ENCODE measurements at regions not wholly inside any gene's neighbourhood (a gene's known extent, or its start where the extent isn't known, plus 50 kb on each side); places are given as distances from the start of the nearest gene placed in this dataset.

DNA sequence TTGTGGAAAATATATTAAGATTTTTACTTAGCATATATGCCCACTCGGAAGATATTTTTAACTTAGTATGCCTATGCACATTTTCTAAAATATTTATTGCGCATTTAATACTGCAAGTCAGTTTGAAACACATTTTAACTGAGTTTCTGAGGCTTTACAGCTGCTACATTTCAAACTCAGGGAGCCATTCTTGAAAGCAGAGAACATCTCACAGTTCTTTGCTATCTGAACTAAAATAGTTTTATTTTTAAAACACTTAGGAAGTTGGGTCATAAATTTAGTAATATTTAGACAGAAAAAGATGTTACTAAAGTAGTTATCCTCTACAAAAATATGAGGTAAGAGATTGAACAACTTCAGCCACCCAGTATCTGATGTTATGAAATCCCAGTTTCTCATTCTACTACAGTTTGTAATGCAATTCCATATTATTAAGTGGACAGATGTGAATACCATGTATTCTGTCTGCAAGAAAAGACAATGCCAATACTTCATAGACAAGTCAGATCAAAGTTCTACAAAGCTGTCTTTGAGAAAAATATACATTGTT is 409.9 kb upstream of the EDIL3 start:
- H3K4me1 ChIP-seq (ENCODE audit: insufficient read depth, poor library complexity, severe bottlenecking) = no peaks in the 10 kb centered on the region
- DNase-seq (ENCODE audit: low spot score) (no peak), ATAC-seq (ENCODE audit: low read depth) (no peak)
- no peak overlapping the region for H3K27ac ChIP-seq (ENCODE audit: poor library complexity, severe bottlenecking)
- no peaks in the 10 kb centered on the region for H3K36me3 ChIP-seq (ENCODE audit: low read depth)
- H3K27me3 ChIP-seq (ENCODE audit: insufficient read depth, poor library complexity, severe bottlenecking) = peaks cover 13% of the 10 kb centered on the region
- H3K4me3 ChIP-seq (ENCODE audit: severe bottlenecking) = no peak overlapping the region
- no peaks in the 10 kb centered on the region for H3K9me3 ChIP-seq (ENCODE audit: severe bottlenecking)
- TF ChIP-seq, protein P1, sequence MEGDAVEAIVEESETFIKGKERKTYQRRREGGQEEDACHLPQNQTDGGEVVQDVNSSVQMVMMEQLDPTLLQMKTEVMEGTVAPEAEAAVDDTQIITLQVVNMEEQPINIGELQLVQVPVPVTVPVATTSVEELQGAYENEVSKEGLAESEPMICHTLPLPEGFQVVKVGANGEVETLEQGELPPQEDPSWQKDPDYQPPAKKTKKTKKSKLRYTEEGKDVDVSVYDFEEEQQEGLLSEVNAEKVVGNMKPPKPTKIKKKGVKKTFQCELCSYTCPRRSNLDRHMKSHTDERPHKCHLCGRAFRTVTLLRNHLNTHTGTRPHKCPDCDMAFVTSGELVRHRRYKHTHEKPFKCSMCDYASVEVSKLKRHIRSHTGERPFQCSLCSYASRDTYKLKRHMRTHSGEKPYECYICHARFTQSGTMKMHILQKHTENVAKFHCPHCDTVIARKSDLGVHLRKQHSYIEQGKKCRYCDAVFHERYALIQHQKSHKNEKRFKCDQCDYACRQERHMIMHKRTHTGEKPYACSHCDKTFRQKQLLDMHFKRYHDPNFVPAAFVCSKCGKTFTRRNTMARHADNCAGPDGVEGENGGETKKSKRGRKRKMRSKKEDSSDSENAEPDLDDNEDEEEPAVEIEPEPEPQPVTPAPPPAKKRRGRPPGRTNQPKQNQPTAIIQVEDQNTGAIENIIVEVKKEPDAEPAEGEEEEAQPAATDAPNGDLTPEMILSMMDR (IDR thresholded peaks at IDR 0.05; ENCODE audit: poor library complexity, severe bottlenecking) = no peak

DNA sequence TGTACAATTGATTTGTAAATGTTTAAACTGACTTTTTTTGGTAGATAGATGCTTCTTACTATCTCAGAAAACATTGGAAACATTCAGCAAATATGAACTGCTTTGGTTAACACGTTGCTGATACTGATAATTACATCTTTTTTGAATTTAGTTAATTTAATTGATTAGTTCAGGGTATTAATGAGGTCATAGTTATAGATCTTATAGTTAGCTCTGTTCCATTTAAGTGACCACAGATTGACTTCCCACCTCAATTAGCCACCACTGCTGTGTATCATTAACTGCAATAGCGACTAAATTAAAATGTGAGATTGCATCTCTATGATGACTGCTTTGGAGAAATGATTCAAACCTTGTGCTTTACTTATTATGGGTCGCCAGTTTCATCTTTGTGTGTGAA is 407.1 kb upstream of the EDIL3 start:
- peaks cover 16% of the 10 kb centered on the region for H3K27me3 ChIP-seq (ENCODE audit: insufficient read depth, poor library complexity, severe bottlenecking)
- no peaks in the 10 kb centered on the region for H3K36me3 ChIP-seq (ENCODE audit: low read depth)
- no peaks in the 10 kb centered on the region for H3K9me3 ChIP-seq (ENCODE audit: severe bottlenecking)
- H3K4me3 ChIP-seq (ENCODE audit: severe bottlenecking) = no peak overlapping the region
- H3K4me1 ChIP-seq (ENCODE audit: insufficient read depth, poor library complexity, severe bottlenecking) = no peaks in the 10 kb centered on the region
- no peak overlapping the region for H3K27ac ChIP-seq (ENCODE audit: poor library complexity, severe bottlenecking)
- no peak for DNase-seq (ENCODE audit: low spot score)
- TF ChIP-seq, protein P1 (IDR thresholded peaks at IDR 0.05; ENCODE audit: poor library complexity, severe bottlenecking) = no peak
- no peak for ATAC-seq (ENCODE audit: low read depth)

DNA sequence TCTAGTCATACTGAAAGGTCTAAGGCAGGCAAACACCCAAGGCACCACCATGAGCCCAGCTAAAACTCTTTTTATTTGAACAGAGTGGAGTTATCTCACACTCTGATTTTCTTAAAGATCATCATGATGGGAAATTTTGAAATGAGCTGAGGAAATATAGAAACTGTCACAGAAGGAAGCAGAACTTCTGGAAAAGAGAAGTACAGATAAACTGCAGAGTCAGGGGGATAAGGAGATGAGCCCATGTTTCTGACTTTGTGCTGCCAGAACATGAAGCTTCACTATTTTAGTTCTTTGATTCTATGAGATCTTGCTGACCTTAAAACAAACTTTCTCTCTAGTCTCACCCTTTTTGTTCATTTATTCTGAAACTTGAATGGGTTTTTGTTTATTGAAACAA is 406.5 kb upstream of the EDIL3 start:
- peaks cover 16% of the 10 kb centered on the region for H3K27me3 ChIP-seq (ENCODE audit: insufficient read depth, poor library complexity, severe bottlenecking)
- H3K36me3 ChIP-seq (ENCODE audit: low read depth) = no peaks in the 10 kb centered on the region
- no peak overlapping the region for H3K4me3 ChIP-seq (ENCODE audit: severe bottlenecking)
- no peak overlapping the region for H3K27ac ChIP-seq (ENCODE audit: poor library complexity, severe bottlenecking)
- ATAC-seq (ENCODE audit: low read depth) (no peak), DNase-seq (ENCODE audit: low spot score) (no peak)
- TF ChIP-seq, protein P1 (IDR thresholded peaks at IDR 0.05; ENCODE audit: poor library complexity, severe bottlenecking) = no peak
- H3K4me1 ChIP-seq (ENCODE audit: insufficient read depth, poor library complexity, severe bottlenecking) = no peaks in the 10 kb centered on the region
- H3K9me3 ChIP-seq (ENCODE audit: severe bottlenecking) = no peaks in the 10 kb centered on the region

DNA sequence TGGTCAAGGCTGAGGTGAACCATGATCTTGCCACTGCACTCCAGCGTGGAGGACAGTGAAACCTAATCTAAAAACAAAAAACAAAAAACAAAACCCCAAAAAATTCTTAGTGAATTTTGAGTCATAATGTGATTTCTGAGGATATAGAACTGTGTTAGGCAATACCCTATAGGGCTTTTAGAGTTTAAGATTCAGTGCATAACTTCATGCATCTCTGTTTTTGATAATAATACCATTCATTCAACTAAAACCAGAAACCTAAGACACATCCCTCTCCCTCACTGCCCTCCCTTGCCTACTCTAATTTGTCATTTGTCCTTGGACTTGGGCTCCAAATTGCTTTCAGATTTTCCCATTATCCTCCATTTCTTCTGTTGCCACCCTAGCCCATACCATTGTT is 405.7 kb upstream of the EDIL3 start:
- no peak for DNase-seq (ENCODE audit: low spot score)
- TF ChIP-seq, protein P1 (IDR thresholded peaks at IDR 0.05; ENCODE audit: poor library complexity, severe bottlenecking) = no peak

DNA sequence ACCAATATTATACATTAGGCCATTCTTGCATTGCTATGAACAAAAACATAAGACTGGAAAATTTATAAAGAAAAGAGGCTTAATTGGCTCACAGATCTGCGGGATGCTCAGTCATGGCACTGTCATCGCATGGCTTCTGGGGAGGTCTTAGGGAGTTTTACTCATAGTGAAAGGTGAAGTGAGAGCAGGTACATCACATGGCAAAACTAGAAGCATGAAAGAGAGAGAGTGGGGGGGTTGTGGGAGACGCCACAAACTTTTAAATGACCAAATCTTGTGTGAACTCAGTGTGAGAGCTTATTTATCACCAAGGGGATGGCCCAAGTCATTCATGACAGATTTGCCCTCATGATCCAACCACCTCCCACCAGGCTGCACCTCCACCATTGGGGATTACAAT is 398.3 kb upstream of the EDIL3 start:
- Histone ChIP-seq H3K9me3 (ENCODE audit: severe bottlenecking) (no peaks in the 10 kb centered on the region), H3K4me3 (ENCODE audit: severe bottlenecking) (no peak overlapping the region), H3K27ac (ENCODE audit: poor library complexity, severe bottlenecking) (no peak overlapping the region), H3K36me3 (ENCODE audit: low read depth) (no peaks in the 10 kb centered on the region), H3K4me1 (ENCODE audit: insufficient read depth, poor library complexity, severe bottlenecking) (no peaks in the 10 kb centered on the region), H3K27me3 (ENCODE audit: insufficient read depth, poor library complexity, severe bottlenecking) (peaks cover 9% of the 10 kb centered on the region)
- ATAC-seq (ENCODE audit: low read depth) = no peak
- TF ChIP-seq, protein P1 (IDR thresholded peaks at IDR 0.05; ENCODE audit: poor library complexity, severe bottlenecking) = no peak
- no peak for DNase-seq (ENCODE audit: low spot score)

More for the DNA sequence above, 405.7 kb upstream of the EDIL3 start:
- Histone ChIP-seq H3K27ac (ENCODE audit: poor library complexity, severe bottlenecking) (no peak overlapping the region), H3K4me3 (ENCODE audit: severe bottlenecking) (no peak overlapping the region), H3K9me3 (ENCODE audit: severe bottlenecking) (no peaks in the 10 kb centered on the region), H3K27me3 (ENCODE audit: insufficient read depth, poor library complexity, severe bottlenecking) (peaks cover 18% of the 10 kb centered on the region), H3K4me1 (ENCODE audit: insufficient read depth, poor library complexity, severe bottlenecking) (no peaks in the 10 kb centered on the region), H3K36me3 (ENCODE audit: low read depth) (no peaks in the 10 kb centered on the region)
- ATAC-seq (ENCODE audit: low read depth) = no peak
